Spinal cord (tissue), 9 donors: ENCODE measurements at regions not wholly inside any gene's neighbourhood (a gene's known extent, or its start where the extent isn't known, plus 50 kb on each side); places are given as distances from the start of the nearest gene placed in this dataset.

Source experiments
- DNase-seq, 6 donors: peaks; one replicate each; pipeline versions ENCODE4 v3.0.0 to v3.0.0-alpha.2; 2013 to 2015; ENCODE audit warnings: low spot score in 6 of 6, low read depth in 4 of 6
- H3K27ac ChIP-seq: one replicate; pipeline ENCODE4 v1.5.1; 2013; ENCODE audit warnings: low read depth, low read length, control low read depth
- H3K27me3 ChIP-seq: one replicate; pipeline ENCODE4 v1.6.1; 2013; ENCODE audit warnings: low read length; ENCODE audit not compliant: control insufficient read depth, insufficient read depth
- H3K36me3 ChIP-seq: one replicate; pipeline ENCODE4 v1.6.1; 2013; ENCODE audit warnings: low read length; ENCODE audit not compliant: control insufficient read depth, insufficient read depth
- H3K4me1 ChIP-seq: one replicate; pipeline ENCODE4 v1.6.1; 2013; ENCODE audit warnings: low read length; ENCODE audit not compliant: control insufficient read depth, insufficient read depth
- H3K4me3 ChIP-seq: one replicate; pipeline ENCODE4 v1.5.1; 2013; ENCODE audit warnings: low read depth, low read length, control low read depth
- H3K9me3 ChIP-seq: one replicate; pipeline ENCODE4 v1.6.1; 2013; ENCODE audit warnings: low read length; ENCODE audit not compliant: control insufficient read depth, insufficient read depth
- WGBS: methylation state at CpG from one replicate; pipeline ENCODE4 v1.1.5; 2013; ENCODE audit warnings: missing lambda C conversion rate; ENCODE audit not compliant: insufficient coverage; 5-methylcytosine and 5-hydroxymethylcytosine counted together
- donor health status: healthy.

- H3K27ac ChIP-seq, result no peak overlapping the region
- no peaks in the 10 kb centered on the region for H3K36me3 ChIP-seq
- no peak overlapping the region for H3K4me3 ChIP-seq
- H3K27me3 ChIP-seq, result peaks cover 2% of the 10 kb centered on the region
- H3K4me1 ChIP-seq, result peaks cover 6% of the 10 kb centered on the region
- DNase-seq, result peak in 2 of 6 donors; percentile 33 to 68
- 30% methylated on average over 6 of the region's 14 CpGs for WGBS
- no peaks in the 10 kb centered on the region for H3K9me3 ChIP-seq
Observed at GRCh38 chr11:120001178-120002090, 136.5 kb downstream of the TRIM29 start.

- Histone ChIP-seq H3K36me3 (no peaks in the 10 kb centered on the region), H3K4me1 (peaks cover 16% of the 10 kb centered on the region), H3K9me3 (no peaks in the 10 kb centered on the region), H3K27ac (no peak overlapping the region), H3K4me3 (no peak overlapping the region), H3K27me3 (no peaks in the 10 kb centered on the region)
- no peak for DNase-seq
- 60% methylated on average over 1 of the region's 2 CpGs for WGBS
Observed at GRCh38 chr11:119999220-119999619, 138.7 kb downstream of the TRIM29 start.

- Histone ChIP-seq H3K36me3 (no peaks in the 10 kb centered on the region), H3K4me3 (no peak overlapping the region), H3K9me3 (no peaks in the 10 kb centered on the region), H3K27me3 (no peaks in the 10 kb centered on the region), H3K27ac (no peak overlapping the region), H3K4me1 (peaks cover 20% of the 10 kb centered on the region)
- 84% methylated on average over 4 of the region's 5 CpGs for WGBS
- no peak for DNase-seq
Observed at GRCh38 chr11:119996556-119996955, 141.4 kb downstream of the TRIM29 start.

GRCh38 chr11:119995730-119996491 lies 142.0 kb downstream of the TRIM29 start:
- Histone ChIP-seq H3K36me3 (no peaks in the 10 kb centered on the region), H3K9me3 (no peaks in the 10 kb centered on the region), H3K27me3 (no peaks in the 10 kb centered on the region), H3K4me1 (peaks cover 16% of the 10 kb centered on the region), H3K4me3 (no peak overlapping the region), H3K27ac (no peak overlapping the region)
- no peak for DNase-seq
- WGBS, result 34% methylated on average over 5 of the region's 6 CpGs

GRCh38 chr11:119993722-119994121 lies 144.2 kb downstream of the TRIM29 start:
- Histone ChIP-seq H3K27me3 (no peaks in the 10 kb centered on the region), H3K36me3 (no peaks in the 10 kb centered on the region), H3K27ac (no peak overlapping the region), H3K4me3 (no peak overlapping the region), H3K9me3 (no peaks in the 10 kb centered on the region), H3K4me1 (peaks cover 30% of the 10 kb centered on the region)
- no peak for DNase-seq
- 71% methylated on average over 4 of the region's 4 CpGs for WGBS

GRCh38 chr11:119992171-119993051 lies 145.5 kb downstream of the TRIM29 start:
- no peak overlapping the region for H3K4me3 ChIP-seq
- no peaks in the 10 kb centered on the region for H3K36me3 ChIP-seq
- WGBS, result 83% methylated on average over 23 of the region's 23 CpGs
- H3K27me3 ChIP-seq, result no peaks in the 10 kb centered on the region
- no peaks in the 10 kb centered on the region for H3K9me3 ChIP-seq
- H3K27ac ChIP-seq, result no peak overlapping the region
- H3K4me1 ChIP-seq, result peaks cover 30% of the 10 kb centered on the region
- no peak for DNase-seq

- H3K27ac ChIP-seq, result no peak overlapping the region
Observed at GRCh38 chr11:119991669-119992068, 146.2 kb downstream of the TRIM29 start.

GRCh38 chr11:119991022-119991404 lies 146.9 kb downstream of the TRIM29 start:
- peaks cover 27% of the 10 kb centered on the region for H3K4me1 ChIP-seq
- WGBS, result 96% methylated on average over 4 of the region's 4 CpGs
- no peaks in the 10 kb centered on the region for H3K36me3 ChIP-seq
- H3K9me3 ChIP-seq, result no peaks in the 10 kb centered on the region
- no peak overlapping the region for H3K4me3 ChIP-seq
- H3K27me3 ChIP-seq, result no peaks in the 10 kb centered on the region
- H3K27ac ChIP-seq, result no peak overlapping the region
- DNase-seq, result no peak

More at GRCh38 chr11:119991669-119992068, 146.2 kb downstream of the TRIM29 start:
- 64% methylated on average over 3 of the region's 3 CpGs for WGBS
- no peak for DNase-seq
- Histone ChIP-seq H3K9me3 (no peaks in the 10 kb centered on the region), H3K36me3 (no peaks in the 10 kb centered on the region), H3K4me3 (no peak overlapping the region), H3K27me3 (no peaks in the 10 kb centered on the region), H3K4me1 (peaks cover 30% of the 10 kb centered on the region)

- Histone ChIP-seq H3K9me3 (no peaks in the 10 kb centered on the region), H3K36me3 (no peaks in the 10 kb centered on the region), H3K4me3 (no peak overlapping the region), H3K27ac (no peak overlapping the region), H3K4me1 (peaks cover 22% of the 10 kb centered on the region), H3K27me3 (no peaks in the 10 kb centered on the region)
- peak in 2 of 6 donors; percentile 59 to 69 for DNase-seq
- no CpG with 5 or more reads among the region's 6 CpGs for WGBS
Observed at GRCh38 chr11:119990309-119991021, 147.4 kb downstream of the TRIM29 start.
